Transverse colon (tissue), 4 donors: ENCODE measurements at regions not wholly inside any gene's neighbourhood (a gene's known extent, or its start where the extent isn't known, plus 50 kb on each side); places are given as distances from the start of the nearest gene placed in this dataset.

Experiments
- DNase-seq: peaks from one replicate; pipeline ENCODE4 v3.0.0-alpha.2; 2019
- H3K27ac ChIP-seq, 4 donors: fragments of 200-600 bp; sonication (generic); 2 replicates each; pipeline ENCODE4 v1.5.1; 2016 to 2018; ENCODE audit warnings: inconsistent platforms in 4 of 4
- H3K27me3 ChIP-seq: fragments of 200-600 bp; sonication (generic); 2 replicates; pipeline ENCODE4 v1.5.1; 2017; ENCODE audit warnings: inconsistent platforms
- H3K36me3 ChIP-seq, 4 donors: fragments of 200-600 bp; sonication (generic); 2 replicates each; pipeline ENCODE4 v1.5.1; 2017 to 2019; ENCODE audit warnings: inconsistent platforms in 4 of 4
- H3K4me1 ChIP-seq, 4 donors: fragments of 200-600 bp; sonication (generic); 2 replicates each; pipeline ENCODE4 v1.5.1; 2017 to 2020; ENCODE audit warnings: inconsistent platforms in 4 of 4
- H3K4me3 ChIP-seq, 4 donors: fragments of 200-600 bp; sonication (generic); 1 replicate in 1 of 4; 2 replicates in 3 of 4; pipeline versions ENCODE4 v1.5.1 to v1.6.1; 2017 to 2019; ENCODE audit warnings: inconsistent platforms in 4 of 4
- H3K9me3 ChIP-seq, 2 donors: fragments of 200-600 bp; sonication (generic); 2 replicates each; pipeline ENCODE4 v1.5.1; 2017 to 2019; ENCODE audit warnings: inconsistent platforms in 2 of 2
- CTCF ChIP-seq, 5 experiments: fragments of 200-600 bp in 3 of 5; fragments of 450-650 bp in 2 of 5; sonication (generic) in 3 of 5; IDR thresholded peaks; 1 replicate in 2 of 5; 2 replicates in 3 of 5; pipeline ENCODE4 v1.5.1; 2016 to 2017; ENCODE audit warnings: antibody characterized with exemption in 5 of 5, inconsistent platforms in 3 of 5, mild to moderate bottlenecking in 2 of 5, moderate library complexity in 1 of 5
- EP300 ChIP-seq: sonication (generic); formaldehyde crosslinking; IDR thresholded peaks from one replicate; pipeline ENCODE4 v1.6.1; 2017; ENCODE audit warnings: antibody characterized with exemption, low read depth
- POLR2A ChIP-seq: fragments of 450-650 bp; IDR thresholded peaks from one replicate; pipeline ENCODE4 v1.6.1; 2016; ENCODE audit warnings: antibody characterized with exemption, mild to moderate bottlenecking, moderate library complexity
- POLR2AphosphoS5 ChIP-seq, 3 donors: sonication (generic); formaldehyde crosslinking; IDR thresholded peaks; one replicate each; pipeline ENCODE4 v1.6.1; 2016; ENCODE audit warnings: antibody characterized with exemption in 3 of 3
- WGBS, 2 donors: methylation state at CpG; one replicate each; pipeline ENCODE4 v1.1.5; 2018; ENCODE audit warnings: low coverage in 1 of 2; 5-methylcytosine and 5-hydroxymethylcytosine counted together
- in situ Hi-C, 4 donors: fragments of 200-750 bp; cut with MboI; loops; one replicate each; pipeline versions ENCODE4 v1.15.0 to v1.15.1; 2017; ENCODE audit warnings: low sequenced_read_pairs in 3 of 4, low pct_ligation_motif_present in 1 of 4, low pct_unique_long_range_greater_than_20kb in 1 of 4
- intact Hi-C: fragments of 100-400 bp; cut with DNase I; formaldehyde crosslinking; loops from one replicate; pipeline ENCODE4 v1.15.1; 2023; ENCODE audit warnings: low total_unique reads

GRCh38 chr14:26138764-26139445, 458.9 kb downstream of the NOVA1 start:
- H3K27ac ChIP-seq: no peak overlapping the region
- no peak for DNase-seq
- WGBS, 2 donors: 33 to 35% methylated on average over 2 of the region's 2 CpGs

GRCh38 chr14:26137161-26137560, 460.7 kb downstream of the NOVA1 start:
- H3K4me3 ChIP-seq: no peak overlapping the region
- no peaks in the 10 kb centered on the region for H3K4me1 ChIP-seq
- TF ChIP-seq POLR2AphosphoS5 (IDR thresholded peaks at IDR 0.05) (no peak), CTCF (IDR thresholded peaks at IDR 0.05) (no peak), POLR2A (no peak), EP300 (no peak)
- DNase-seq: no peak
- H3K27ac ChIP-seq: no peak overlapping the region
- WGBS, 2 donors: 36% methylated on average over 1 of the region's 1 CpG; no CpG with 5 or more reads in 1 of the 2 donors
- intact Hi-C loops (no loop called here), in situ Hi-C loops (no loop called here)
- no peaks in the 10 kb centered on the region for H3K9me3 ChIP-seq
- no peaks in the 10 kb centered on the region for H3K27me3 ChIP-seq
- no peaks in the 10 kb centered on the region for H3K36me3 ChIP-seq

More at GRCh38 chr14:26138764-26139445, 458.9 kb downstream of the NOVA1 start:
- in situ Hi-C loops: no loop called here
- H3K4me1 ChIP-seq: no peaks in the 10 kb centered on the region
- intact Hi-C loops: no loop called here
- no peaks in the 10 kb centered on the region for H3K9me3 ChIP-seq
- no peak overlapping the region for H3K4me3 ChIP-seq
- TF ChIP-seq CTCF (IDR thresholded peaks at IDR 0.05): no peak
- TF ChIP-seq POLR2A: no peak
- no peak for TF ChIP-seq EP300
- no peak for TF ChIP-seq POLR2AphosphoS5 (IDR thresholded peaks at IDR 0.05)
- no peaks in the 10 kb centered on the region for H3K27me3 ChIP-seq
- H3K36me3 ChIP-seq: no peaks in the 10 kb centered on the region

GRCh38 chr14:26132061-26132645, 465.7 kb downstream of the NOVA1 start:
- H3K4me3 ChIP-seq: no peak overlapping the region
- H3K36me3 ChIP-seq: no peaks in the 10 kb centered on the region
- no peak overlapping the region for H3K27ac ChIP-seq
- no peaks in the 10 kb centered on the region for H3K9me3 ChIP-seq
- DNase-seq: no peak
- in situ Hi-C loops: no loop called here
- intact Hi-C loops: no loop called here
- H3K27me3 ChIP-seq: no peaks in the 10 kb centered on the region
- TF ChIP-seq POLR2A (no peak), EP300 (no peak), CTCF (IDR thresholded peaks at IDR 0.05) (no peak), POLR2AphosphoS5 (IDR thresholded peaks at IDR 0.05) (no peak)
- H3K4me1 ChIP-seq: no peaks in the 10 kb centered on the region

GRCh38 chr14:26130690-26131089, 467.1 kb downstream of the NOVA1 start:
- Histone ChIP-seq H3K9me3 (no peaks in the 10 kb centered on the region), H3K4me3 (no peak overlapping the region), H3K4me1 (no peaks in the 10 kb centered on the region), H3K27me3 (no peaks in the 10 kb centered on the region), H3K27ac (no peak overlapping the region), H3K36me3 (no peaks in the 10 kb centered on the region)
- DNase-seq: no peak
- in situ Hi-C loops: no loop called here
- 76 to 90% methylated on average over 1 of the region's 1 CpG for WGBS, 2 donors
- TF ChIP-seq CTCF (IDR thresholded peaks at IDR 0.05) (no peak), POLR2AphosphoS5 (IDR thresholded peaks at IDR 0.05) (no peak), POLR2A (no peak), EP300 (no peak)
- intact Hi-C loops: no loop called here
